GM13977 (cell line): ENCODE measurements at regions not wholly inside any gene's neighbourhood (a gene's known extent, or its start where the extent isn't known, plus 50 kb on each side); places are given as distances from the start of the nearest gene placed in this dataset.

Source experiments
- DNase-seq: peaks from one replicate; pipeline ENCODE4 v3.0.0; 2012; ENCODE audit warnings: low spot score
- CTCF ChIP-seq: IDR thresholded peaks from 2 replicates; pipeline ENCODE4 v1.5.1; 2012; ENCODE audit warnings: mild to moderate bottlenecking, control low read depth; ENCODE audit not compliant: insufficient read depth; ENCODE audit errors: extremely low read depth, missing control alignments
- in situ Hi-C: fragments of 300-500 bp; cut with MboI; formaldehyde crosslinking; loops from one replicate; pipeline ENCODE4 v1.12.0; 2022; ENCODE audit warnings: low sequenced_read_pairs, low pct_unique_long_range_greater_than_20kb, mixed read lengths, inconsistent platforms; ENCODE audit not compliant: unreplicated experiment

- no peak for DNase-seq
- in situ Hi-C loops: no loop called here
- no peak for TF ChIP-seq CTCF
Measured at GRCh38 chr13:89980896-89981295, 1366.6 kb upstream of the MIR17HG start.

DNA sequence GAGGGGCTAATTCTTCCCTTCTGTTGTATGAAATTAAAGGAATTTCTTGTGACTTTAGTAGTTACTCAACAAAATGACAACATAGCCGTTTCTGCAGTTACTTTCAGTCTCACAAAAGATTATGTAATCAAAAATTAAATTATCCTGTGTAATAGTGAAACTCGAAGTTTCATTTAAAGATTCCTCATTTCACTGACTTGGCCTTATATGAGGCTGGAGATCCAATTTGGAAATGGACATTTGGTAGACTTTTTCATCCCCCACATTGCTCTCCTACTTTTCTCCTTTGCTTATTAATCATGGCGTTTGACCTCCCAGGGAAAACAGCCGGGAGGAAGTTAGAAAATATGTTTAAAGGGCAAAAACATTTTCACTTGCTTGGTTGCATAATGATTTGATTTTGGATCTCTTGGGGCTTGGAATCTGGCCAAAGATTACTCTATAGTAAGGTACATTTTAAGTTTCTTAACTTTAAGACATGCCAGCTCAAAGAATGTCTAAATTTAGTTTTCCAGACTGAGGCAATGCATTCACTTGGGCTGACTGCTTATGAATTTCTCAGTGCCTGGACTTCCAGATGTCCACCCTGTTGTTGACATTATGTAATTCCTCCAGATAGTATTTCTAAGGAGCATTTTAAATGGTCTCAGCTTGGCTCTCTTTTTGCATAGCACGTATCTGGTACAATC is 1364.9 kb upstream of the MIR17HG start:
- in situ Hi-C loops: no loop called here
- DNase-seq: no peak

GRCh38 chr13:89988206-89988605 is 1359.3 kb upstream of the MIR17HG start:
- in situ Hi-C loops: no loop called here
- DNase-seq: no peak
- TF ChIP-seq CTCF: no peak

More for the DNA sequence above, 1364.9 kb upstream of the MIR17HG start:
- no peak for TF ChIP-seq CTCF

DNA sequence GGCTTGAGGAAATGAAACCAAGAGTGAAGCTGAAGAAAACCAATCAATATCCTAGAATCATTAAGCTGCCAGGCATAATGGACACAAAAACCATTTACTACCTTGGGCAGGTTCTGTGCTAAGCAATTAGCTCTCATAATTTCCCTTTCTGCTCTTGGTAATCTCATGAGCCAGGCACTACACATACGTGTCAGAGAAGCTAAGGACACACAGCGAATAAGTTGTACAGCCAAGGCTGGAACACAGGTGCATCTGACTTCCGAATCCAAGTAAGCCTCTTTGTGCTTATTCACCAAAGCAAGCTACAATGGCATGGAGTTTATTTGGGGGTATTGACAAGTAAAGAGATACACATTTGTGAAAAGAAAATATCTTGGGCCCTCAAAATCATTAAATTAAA is 1343.9 kb upstream of the MIR17HG start:
- in situ Hi-C loops: no loop called here

DNA sequence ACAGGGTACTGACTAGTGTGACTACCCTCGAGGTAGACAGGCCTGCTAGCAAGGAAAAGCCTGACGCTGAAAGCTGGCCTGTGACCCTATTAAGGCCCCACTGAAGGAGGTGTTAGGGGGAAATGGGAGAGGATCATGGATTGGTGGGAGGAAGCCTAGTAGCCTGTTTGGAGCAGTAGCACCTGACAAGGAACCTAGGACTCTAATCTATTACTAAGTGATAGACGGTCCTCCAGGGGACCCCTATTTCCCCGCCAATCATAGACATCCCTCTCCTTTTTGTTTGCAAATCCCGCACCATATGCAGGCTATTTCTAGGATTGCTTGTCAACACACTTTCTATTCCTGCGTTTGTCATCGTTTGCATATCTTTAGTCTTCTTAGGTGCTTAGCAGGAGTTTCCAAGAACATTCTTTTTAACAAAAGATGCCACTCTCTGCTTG is 1338.8 kb upstream of the MIR17HG start:
- in situ Hi-C loops: no loop called here
- DNase-seq: no peak
- TF ChIP-seq CTCF: no peak

More for the DNA sequence above, 1343.9 kb upstream of the MIR17HG start:
- DNase-seq: no peak
- no peak for TF ChIP-seq CTCF

DNA sequence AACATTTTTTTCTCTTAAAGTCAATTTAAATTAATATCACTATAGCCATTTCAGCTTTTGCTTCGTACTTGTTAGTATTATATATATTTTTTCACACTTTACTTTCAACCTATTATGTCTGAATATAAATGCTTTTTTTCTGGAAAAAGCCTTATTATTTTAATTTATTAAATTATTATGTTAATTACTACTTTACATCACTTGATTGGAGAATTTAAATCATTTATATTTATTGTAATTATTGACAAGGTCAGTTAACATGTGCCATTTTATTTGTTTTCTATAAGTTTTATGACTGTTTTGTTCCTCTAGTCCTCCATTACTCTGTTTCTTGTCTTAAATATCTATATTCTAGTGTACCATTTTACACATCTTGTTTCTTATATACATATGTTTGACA is 1333.4 kb upstream of the MIR17HG start:
- TF ChIP-seq CTCF: no peak
- no peak for DNase-seq
- in situ Hi-C loops: no loop called here
